Fibroblast of the aortic adventitia (primary cell): ENCODE measurements at regions not wholly inside any gene's neighbourhood (a gene's known extent, or its start where the extent isn't known, plus 50 kb on each side); places are given as distances from the start of the nearest gene placed in this dataset.

ENCODE experiments used
- DNase-seq: peaks from one replicate; pipeline ENCODE4 v3.0.0-alpha.2; 2010; ENCODE audit warnings: low read depth
- H3K4me3 ChIP-seq: 2 replicates; pipeline ENCODE4 v1.5.1; 2011; ENCODE audit warnings: low read depth, mild to moderate bottlenecking, control low read depth, low read length, moderate library complexity
- CTCF ChIP-seq: IDR thresholded peaks from 2 replicates; pipeline ENCODE4 v1.5.1; 2011; ENCODE audit warnings: mild to moderate bottlenecking, low read length, control low read depth, inconsistent platforms; ENCODE audit not compliant: insufficient read depth

- DNase-seq = no peak
- no peak for TF ChIP-seq CTCF
- no peak overlapping the region for H3K4me3 ChIP-seq
Observed at GRCh38 chr14:100423317-100424010, 100.3 kb downstream of the SLC25A47 start.

GRCh38 chr14:100424504-100425428 lies 101.6 kb downstream of the SLC25A47 start:
- TF ChIP-seq CTCF = no peak
- DNase-seq = no peak

GRCh38 chr14:100425429-100425827 lies 102.3 kb downstream of the SLC25A47 start:
- no peak for TF ChIP-seq CTCF

More at GRCh38 chr14:100424504-100425428, 101.6 kb downstream of the SLC25A47 start:
- H3K4me3 ChIP-seq = no peak overlapping the region

GRCh38 chr14:100426314-100426713 lies 103.2 kb downstream of the SLC25A47 start:
- no peak for DNase-seq
- no peak overlapping the region for H3K4me3 ChIP-seq
- no peak for TF ChIP-seq CTCF

More at GRCh38 chr14:100425429-100425827, 102.3 kb downstream of the SLC25A47 start:
- DNase-seq = no peak
- H3K4me3 ChIP-seq = no peak overlapping the region

- H3K4me3 ChIP-seq = no peak overlapping the region
- no peak for TF ChIP-seq CTCF
- DNase-seq = no peak
Observed at GRCh38 chr14:100427166-100427565, 104.0 kb downstream of the SLC25A47 start.

GRCh38 chr14:100428727-100429126 lies 105.6 kb downstream of the SLC25A47 start:
- TF ChIP-seq CTCF = no peak
- DNase-seq = no peak
- no peak overlapping the region for H3K4me3 ChIP-seq
